Mammary epithelial cell (primary cell): ENCODE measurements at regions not wholly inside any gene's neighbourhood (a gene's known extent, or its start where the extent isn't known, plus 50 kb on each side); places are given as distances from the start of the nearest gene placed in this dataset.

ENCODE experiments used
- CTCF ChIP-seq, 2 donors: IDR thresholded peaks in 1 of 2; conservative IDR thresholded peaks in 1 of 2; 2 replicates each; pipeline ENCODE4 v1.5.1; 2011 to 2012; ENCODE audit warnings: inconsistent platforms in 2 of 2, low read length in 2 of 2, mild to moderate bottlenecking in 2 of 2, control low read depth in 1 of 2, low read depth in 1 of 2; ENCODE audit not compliant: insufficient read depth in 1 of 2; ENCODE audit errors: extremely low read depth in 1 of 2
- EZH2 ChIP-seq: IDR thresholded peaks from 2 replicates; pipeline ENCODE4 v1.6.1; 2012; ENCODE audit warnings: low read length, inconsistent platforms, borderline replicate concordance

DNA sequence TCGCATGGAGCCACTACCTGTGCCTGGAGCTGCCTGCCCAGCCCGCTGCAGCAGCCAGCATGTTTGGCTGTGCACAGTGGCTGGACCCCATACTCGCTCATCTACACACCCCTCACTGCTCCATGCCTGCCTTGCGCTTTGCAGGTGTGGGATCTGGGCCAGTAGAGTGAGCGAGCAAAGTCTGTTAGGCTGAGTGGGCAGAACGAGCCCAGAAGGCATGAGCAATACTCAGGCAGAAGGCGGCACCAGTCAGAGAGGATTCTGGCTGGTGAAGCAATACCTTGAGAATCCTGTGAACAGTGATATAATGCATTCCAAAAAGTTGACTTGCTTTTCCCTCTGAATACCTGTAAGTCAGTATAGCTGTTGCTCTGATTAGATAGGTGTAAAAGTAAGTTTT is 816.4 kb downstream of the KCNT2 start:
- no peak for TF ChIP-seq EZH2
- TF ChIP-seq CTCF (conservative IDR thresholded peaks at IDR 0.05 in 1 of 2, IDR thresholded peaks at IDR 0.05 in 1 of 2; ENCODE audit: extremely low read depth in 1 of 2, insufficient read depth in 1 of 2, low read depth in 1 of 2, low read length in 2 of 2) = no peak
